NCI-H2029 treated with DMSO at 0.1 percent for 48 hours (cell line): ENCODE measurements at regions not wholly inside any gene's neighbourhood (a gene's known extent, or its start where the extent isn't known, plus 50 kb on each side); places are given as distances from the start of the nearest gene placed in this dataset.

Experiments used
- DNase-seq: peaks from one replicate; lab custom pipeline; 2025; lab: John Stamatoyannopoulos, UW

DNA sequence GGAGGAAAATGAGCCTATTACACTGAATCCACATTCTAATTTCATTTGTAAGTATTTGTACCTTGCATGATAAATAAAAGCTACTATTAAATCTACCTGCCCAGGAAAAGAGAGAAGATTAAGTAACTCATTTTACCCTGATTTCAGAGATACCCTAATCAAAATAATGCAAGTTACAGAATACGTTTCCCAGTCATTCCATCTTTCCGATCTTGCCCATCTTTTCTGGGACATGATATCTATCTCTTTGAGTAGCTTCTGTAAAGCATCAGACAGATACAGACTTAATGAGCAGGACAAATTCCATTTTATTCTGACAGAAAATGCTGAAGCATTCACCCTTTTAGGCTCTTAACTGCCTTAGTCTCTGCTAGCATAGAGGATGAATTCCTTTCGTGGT is 56.6 kb downstream of the SPRY2 start:
- no peak for DNase-seq

DNA sequence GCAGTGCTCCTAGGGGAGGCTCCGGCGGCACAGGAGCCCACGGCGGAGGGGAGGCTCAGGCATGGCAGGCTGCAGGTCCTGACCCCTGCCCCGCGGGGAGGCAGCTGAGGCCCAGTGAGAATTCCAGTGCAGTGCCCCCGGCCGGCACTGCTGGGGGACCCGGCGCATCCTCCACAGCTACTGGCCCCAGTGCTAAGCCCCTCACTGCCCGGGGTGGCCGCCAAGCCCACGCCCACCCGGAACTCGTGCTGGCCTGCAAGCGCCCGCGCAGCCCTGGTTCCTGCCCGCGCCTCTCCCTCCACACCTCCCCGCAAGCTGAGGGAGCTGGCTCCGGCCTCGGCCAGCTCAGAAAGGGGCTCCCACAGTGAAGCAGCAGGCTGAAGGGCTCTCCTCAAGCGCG is 62.2 kb downstream of the SPRY2 start:
- DNase-seq: no peak

DNA sequence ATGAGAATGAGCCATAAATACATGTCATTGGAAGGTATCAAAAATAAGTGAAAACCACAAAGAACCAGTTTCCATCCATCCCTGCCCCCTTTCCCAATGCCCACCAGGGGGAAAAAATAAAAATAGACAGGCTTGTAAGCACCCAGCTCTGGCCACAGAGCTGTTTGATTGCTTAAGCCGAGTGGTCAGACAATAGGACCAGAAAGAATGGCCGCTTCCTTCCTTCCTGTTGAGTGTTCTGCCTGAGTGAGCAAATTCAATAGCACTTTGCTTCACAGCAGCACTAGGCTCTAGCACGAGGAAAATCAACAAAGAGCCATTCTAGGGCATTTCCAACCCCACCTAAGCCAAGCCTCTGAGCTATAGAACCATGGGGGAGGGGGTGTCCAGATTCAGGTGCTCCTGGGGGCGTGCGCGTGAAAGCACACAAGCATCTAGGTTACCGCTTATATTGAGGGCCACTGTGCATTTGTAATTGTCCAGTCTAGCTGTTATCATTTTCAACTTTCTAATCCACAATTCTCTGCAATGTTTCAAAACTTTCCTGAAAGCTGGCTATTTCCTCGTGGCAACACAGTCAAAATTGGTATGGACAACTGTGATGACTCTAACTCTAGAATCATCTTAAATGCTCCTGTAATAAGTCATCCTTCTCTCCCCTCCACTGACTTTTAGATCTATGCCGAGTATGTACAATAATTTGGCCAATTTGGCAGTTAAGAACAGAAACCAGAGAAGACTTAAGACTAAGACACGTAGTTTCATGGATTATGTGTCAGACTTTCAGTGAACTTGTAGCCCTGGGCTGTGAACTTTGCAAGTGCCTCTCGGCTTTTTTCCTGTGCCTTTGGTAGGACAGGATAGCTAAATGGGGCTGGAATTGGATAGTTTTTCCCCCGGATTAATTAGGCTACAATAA is 64.3 kb downstream of the SPRY2 start:
- no peak for DNase-seq

DNA sequence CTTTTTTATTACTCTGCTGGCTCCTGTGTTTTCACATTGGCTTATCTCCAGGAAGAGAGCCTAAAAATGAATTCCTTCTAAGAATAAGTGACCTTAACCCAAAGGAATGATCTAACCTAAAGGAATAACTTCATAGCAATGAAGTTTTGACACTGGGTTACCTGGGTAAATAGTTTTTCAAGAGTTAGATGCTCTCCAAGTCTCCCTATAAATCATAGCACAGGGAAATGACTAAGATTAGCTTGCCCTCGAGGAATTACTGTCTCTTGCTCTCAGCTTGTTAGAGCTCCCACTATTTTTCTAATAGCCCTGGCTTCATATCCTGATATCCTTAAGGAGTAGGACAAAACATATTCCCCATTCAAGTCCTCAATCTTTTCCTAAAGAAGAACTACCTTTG is 66.3 kb downstream of the SPRY2 start:
- DNase-seq: no peak

DNA sequence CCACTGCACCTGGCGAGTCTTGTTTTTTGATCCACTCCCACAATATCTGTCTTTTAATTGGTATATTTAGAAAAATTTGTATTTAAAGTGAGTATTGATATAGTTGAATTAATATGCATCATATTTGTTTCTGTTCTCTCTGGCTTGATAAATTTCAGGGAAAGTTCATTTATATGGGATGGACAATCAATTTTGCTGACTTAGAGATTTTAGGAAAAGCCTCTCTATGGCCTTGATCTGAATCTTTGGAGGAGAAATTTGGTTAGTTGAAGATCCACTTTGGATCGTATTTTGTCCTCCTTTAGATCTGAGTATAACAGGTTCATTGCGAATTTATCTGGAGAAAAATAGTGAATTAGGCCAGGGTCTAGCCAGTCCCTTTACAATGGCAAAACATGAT is 67.2 kb downstream of the SPRY2 start:
- DNase-seq: no peak

DNA sequence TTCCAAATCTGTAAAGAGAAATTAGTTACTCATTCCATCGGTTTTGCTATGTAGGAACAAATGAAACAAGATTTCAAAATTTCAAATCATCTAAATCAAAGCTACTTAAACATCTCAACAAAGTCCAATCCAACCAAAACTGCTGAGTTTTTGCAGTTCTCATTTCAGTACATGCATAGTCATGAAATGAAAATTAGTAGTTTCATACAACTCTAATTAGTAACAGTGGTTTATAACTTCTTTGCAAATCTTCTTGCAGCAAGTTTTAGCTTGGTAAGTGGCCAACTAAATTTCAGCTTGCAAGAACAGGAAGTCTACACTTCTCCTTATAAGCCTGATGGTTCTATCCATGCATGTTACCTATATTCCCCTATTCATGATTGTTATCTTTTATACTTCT is 75.6 kb downstream of the SPRY2 start:
- no peak for DNase-seq

DNA sequence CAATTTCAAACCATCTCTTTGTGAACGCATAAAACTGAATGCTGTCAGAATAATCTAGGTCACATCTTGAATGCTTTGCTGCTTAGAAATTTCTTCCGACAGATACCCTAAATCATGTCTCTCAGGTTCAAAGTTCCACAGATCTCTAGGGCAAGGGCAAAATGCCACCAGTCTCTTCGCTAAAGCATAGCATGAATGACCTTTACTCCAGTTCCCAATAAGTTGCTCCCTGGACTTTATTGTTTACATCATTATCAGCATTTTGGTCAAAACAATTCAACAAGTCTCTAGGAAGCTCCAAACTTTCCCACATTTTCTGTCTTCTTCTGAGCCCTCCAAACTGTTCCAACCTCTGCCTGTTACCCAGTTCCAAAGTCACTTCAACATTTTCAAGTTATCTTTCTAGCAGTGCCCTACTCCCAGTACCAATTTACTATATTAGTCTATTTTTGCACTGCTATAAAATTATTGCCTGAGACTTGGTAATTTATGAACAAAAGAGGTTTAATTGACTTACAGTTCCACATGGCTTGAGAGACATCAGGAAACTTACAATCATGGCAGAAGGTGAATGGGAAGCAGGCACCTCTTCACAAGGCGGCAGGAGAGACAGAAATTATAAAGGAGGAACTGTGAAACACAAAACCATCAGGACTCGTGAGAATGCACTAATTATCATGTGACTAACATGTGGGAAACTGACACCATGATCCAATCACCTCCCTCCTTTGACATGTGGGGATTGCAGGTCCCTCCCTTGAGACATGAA is 77.0 kb downstream of the SPRY2 start:
- DNase-seq: no peak

DNA sequence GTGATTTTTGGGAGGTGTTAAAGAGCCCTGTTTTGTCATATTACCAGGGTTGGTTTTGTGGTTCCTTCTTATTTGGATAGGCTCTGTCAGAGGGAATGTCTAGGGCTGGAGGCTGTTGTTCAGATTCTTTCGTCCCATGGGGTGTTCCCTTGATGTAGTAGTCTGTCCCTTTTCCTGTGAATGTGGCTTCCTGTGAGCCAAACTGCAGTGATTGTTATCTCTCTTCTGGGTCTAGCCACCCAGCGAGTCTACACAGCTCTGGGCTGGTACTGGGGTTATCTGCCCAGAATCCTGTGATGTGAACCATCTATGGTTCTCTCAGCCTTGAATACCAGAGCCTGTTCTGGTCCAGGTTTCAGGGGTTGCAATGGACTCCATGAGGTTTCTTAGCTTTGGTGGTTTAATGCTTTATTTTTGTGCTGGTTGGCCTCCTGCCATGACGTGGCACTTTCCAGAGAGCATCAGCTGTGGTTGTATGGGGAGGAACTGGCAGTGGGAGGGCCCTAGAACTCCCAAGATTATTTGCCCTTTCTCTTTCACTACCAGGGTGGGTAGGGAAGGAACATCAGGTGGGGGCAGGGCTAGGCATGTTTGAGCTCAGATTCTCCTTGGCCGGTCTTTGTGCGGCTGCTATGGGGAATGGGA is 78.8 kb downstream of the SPRY2 start:
- DNase-seq: no peak

DNA sequence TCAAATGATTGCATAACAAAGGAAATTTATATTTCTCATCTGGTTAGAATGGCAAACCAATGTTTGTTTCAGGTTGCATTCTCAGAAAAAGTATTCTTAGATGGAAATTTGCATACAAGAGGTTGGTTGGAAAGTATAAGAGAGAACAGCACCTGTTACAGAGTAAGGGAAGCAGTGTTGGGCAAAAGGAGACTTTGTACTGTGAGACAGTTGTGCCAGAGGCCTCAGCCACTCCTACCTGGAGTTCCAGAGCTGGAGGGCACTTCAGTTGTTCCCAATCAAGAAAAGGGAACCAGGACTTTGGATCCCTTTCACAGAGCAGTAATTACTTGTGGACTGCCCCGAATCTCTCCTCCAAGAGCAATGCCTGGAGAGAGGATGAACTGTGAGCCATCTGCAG is 81.8 kb downstream of the SPRY2 start:
- no peak for DNase-seq

DNA sequence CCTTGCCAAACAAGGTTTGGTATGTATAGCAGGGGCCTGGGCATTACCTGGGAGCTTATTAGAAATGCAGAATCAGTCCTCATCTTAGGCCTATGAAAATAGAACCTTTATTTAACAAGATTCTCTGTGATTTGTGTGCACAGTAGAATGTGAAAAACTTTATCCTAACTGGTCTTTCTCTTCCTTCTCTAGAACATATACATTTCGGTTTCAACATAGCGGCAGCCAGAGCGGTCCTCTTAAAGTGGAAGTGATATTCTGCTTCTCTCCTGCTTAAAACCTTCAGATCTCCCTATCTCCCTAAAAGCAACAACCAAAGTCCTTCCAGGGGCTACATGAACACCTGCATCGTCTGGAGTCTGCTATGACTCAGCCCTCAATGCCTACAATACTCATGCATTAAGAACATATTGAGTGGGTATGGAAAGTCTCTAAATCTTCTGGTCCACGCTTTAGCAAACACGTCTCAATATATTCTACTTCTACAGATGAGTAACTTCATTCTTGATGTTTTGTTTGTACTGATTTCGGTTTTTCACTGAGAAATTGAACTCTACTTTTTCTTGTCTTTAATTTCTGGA is 84.5 kb downstream of the SPRY2 start:
- no peak for DNase-seq

DNA sequence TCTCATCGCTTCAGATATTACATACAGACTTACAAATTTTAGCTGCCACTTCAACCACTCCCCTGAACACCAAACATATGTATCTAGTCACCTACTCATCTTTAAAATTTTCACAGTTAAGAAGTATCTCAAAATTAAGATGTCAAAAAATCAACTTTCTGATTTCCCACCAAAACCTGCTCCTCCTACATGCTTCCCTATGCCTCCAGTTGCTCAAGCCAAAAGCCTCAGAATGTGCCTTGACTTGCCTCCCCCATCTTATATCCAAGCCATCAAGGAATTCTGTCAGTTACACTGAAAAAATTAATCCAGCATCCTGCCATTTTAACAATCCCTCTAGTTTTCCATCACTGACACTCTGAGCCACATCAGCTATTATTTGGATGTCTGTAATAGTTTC is 85.0 kb downstream of the SPRY2 start:
- no peak for DNase-seq

DNA sequence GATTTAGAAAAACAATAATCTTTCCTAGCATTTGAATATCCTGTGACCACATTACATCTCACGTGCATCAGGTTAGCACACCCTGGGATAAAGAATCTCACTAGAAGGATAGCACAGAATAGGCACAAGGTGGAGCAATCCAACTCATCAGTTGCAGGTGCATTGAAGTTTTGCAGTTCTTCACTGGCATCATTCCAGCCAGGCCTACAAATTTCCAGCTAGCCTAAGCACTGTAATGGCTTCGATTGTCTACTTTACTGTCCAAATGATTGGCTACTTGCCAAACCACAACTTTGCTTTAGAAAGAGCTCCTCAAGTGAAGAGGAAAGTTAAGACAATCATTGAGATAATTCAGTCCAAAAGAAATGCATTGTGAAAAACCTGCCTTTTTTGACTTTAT is 89.5 kb downstream of the SPRY2 start:
- no peak for DNase-seq

DNA sequence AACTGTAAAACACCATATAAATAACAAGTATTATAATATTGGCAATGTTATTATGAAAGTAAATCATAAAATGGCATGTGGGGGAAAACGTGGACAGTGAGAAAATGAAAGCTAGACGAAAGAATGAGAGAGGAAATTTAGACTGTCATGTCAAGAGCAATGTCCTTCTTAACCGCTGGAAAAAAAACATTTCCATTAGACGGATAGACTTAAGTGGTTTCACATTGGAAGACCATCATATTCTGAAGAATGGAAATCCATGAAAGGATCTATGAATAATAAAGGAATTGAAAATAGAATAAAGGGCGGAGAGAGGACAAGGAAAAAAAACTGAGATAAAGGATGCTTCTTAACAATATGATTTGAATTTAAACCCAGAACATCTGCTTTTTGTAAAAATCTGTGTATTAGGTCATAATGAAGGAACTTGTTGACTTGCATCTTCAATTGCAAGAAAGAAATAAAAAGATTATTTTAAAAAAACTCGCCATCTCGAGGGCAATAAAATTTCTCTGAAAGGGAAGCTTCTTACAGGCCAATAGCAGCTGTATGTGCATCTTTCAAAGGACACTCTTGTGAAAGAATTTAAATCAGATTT is 90.6 kb downstream of the SPRY2 start:
- no peak for DNase-seq

DNA sequence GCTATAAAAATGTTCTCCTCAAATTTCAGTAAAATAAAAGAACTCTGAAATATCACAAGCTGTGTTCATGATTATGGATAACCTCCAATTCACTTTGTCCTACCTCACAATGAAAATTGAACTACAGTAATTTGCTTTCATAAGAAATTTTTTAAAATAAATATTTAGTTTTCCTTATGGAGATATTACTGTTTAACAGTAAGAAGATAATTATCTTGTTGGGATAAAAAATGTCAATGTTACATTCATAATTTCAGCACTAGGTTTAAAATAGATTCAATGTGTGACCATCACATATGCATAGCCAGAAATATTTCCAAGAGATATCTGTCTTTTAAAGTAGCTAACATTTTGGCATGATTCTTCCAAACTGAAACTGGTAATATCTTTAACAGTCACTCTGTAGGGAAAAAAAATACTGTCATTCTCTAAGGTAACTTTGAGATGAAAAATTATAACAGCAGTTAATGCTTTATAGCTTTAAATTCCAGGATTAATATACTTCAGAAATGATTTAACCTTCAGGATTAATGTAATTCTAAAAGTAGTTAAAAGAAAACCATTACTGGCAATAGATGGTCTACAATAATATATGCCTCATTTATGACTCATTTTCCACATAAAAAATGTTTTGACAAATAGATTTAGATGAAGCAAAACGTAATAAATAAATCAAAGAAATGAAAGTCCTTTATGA is 91.3 kb downstream of the SPRY2 start:
- no peak for DNase-seq

DNA sequence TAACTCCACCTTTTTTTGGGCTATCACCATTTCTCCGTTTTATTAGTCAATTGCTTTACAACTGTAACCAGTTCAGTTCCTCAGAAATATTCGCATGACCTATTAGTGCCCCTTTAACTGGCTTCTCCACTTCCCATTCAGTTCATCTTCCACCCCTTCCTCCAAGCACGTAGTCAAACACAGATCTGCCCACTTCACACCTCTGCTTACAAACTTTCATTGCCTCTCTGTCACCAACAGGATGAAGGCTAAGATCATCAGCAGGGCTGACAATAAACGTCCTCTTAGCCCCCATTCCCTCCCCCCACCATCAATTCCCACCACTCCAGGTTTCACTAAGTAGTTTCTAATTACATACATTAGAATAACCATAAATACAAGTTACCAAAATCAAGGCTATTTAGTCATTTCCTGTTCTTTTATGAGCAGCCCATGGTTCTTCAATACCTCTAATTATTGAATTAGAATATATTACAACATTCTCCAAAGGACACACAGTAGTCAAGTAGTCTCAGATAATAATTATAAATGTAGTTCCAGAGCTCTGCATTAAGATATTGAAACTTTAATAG is 95.7 kb downstream of the SPRY2 start:
- no peak for DNase-seq

DNA sequence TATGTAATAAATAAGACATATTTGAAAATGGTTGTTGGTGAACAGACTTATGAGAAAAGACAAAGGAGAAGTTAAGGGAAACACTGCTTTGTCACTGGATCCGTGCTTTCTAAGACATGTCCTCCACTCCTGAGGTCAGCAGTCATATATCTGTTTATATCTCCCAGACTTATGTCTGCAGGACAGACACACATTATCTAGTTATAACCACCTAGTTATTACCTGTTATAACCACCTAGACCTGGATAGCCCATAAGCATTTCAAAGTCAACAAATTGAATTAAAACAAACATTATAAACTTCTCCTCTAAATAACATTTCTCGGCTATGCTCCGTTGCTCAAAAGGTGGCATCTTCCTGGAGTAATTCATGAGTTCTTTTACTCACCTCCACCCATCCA is 96.4 kb downstream of the SPRY2 start:
- no peak for DNase-seq

DNA sequence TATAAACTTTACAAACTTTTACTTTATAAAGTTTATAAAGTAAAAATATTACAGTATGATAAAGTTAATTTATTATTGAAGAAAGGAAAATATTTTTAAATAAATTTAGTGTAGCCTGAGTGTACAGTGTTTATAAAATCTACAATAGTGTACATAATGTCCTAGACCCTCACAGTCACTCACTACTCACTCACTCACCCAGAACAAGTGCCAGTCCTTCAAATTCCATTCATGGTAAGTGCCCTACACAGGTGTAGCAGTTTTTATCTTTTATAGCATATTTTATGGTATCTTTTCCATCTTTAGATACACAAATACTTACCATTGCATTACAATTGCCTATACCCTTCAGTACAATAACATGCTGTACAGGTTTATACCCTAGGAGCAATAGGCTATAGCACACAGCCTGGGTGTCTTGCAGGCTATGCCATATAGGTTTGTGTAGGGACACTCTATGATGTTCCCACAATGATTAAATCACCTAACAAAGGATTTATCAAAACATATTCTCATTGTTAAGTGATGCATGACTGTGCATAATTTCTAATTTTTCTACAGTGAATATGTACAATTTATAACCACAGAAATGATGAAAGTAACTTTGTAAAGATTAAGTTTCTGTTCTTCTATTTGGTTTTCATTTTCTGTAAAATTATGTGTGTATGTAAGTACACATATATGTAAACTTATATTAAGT is 98.0 kb downstream of the SPRY2 start:
- no peak for DNase-seq

DNA sequence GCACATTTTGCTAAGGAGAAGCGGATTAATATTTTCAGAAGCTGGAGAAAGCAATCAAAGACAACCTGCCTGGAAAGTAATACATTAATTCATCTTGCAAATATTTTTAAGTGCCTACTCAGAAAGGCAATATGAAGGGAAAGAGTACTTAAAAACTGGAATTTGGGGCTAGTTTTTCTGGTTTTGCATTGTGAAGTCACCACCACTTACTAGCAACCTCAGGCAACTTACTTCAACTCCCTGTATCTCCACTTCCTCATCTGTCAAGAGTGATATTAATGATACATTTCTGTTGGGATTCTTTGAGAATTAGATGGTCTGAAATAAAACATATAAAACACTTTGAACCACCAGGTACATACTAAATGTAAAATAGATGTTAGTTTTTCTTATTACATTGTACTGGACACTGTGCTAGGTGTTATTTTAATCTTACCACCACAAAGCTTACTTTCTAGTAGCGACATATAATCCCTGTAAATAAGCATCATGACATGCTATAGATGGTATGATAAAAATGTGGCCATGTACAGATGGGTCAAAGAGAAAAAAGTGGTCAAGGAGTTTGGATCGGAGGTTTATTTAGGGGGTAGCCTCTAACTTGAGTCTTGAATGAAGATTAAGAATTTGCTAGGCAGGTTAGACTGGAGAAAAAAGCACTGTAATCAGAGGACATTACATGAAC is 101.2 kb downstream of the SPRY2 start:
- DNase-seq: no peak

DNA sequence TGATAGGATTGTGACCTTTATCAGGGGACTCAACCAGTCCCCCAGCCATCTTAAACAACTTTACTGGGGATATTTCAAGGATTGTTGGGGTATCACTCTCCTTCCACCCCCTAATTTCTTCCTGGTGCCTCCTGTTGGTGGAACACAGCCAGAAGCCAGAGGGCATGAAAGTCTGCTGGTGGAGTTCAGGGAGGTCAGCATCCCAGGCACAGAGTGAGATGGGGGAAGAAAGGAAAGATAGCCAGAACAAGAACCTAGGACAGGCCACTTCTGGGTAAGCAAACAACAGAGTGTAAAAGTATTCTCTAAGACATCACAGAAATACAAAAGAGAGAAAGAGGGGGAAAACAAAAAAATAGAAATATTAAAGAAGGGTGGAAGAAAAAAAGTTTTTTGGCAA is 101.8 kb downstream of the SPRY2 start:
- no peak for DNase-seq

DNA sequence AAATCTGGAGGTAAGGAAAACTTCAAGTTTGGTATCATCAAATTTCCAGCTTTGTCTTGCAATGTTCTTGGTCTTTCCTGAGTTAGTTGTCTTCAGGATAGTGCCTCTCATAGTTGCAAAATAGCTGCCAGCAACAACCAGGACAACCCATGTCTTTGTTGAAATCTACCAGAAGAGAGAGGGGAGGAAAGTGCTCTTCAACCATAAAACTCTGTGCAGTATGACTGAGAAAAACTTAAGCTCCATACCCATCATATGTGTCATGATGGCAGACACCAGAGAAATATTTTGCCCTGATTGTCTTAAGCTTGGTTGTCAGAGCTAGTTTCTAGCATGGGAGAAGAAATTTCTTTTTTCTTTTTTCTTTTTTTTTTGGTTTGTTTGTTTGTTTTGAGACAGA is 103.3 kb downstream of the SPRY2 start:
- DNase-seq: no peak
